Thymus (tissue), 11 donors: ENCODE measurements at regions not wholly inside any gene's neighbourhood (a gene's known extent, or its start where the extent isn't known, plus 50 kb on each side); places are given as distances from the start of the nearest gene placed in this dataset.

ENCODE experiments used
- DNase-seq, 9 donors: peaks; one replicate each; pipeline ENCODE4 v3.0.0-alpha.2; 2013; ENCODE audit warnings: low spot score in 9 of 9, low read depth in 6 of 9, missing footprints in 1 of 9
- H3K27ac ChIP-seq, 2 donors: one replicate each; pipeline ENCODE4 v1.5.1; 2013; ENCODE audit warnings: control low read depth in 1 of 2, low read depth in 1 of 2, low read length in 1 of 2, mild to moderate bottlenecking in 1 of 2, moderate library complexity in 1 of 2
- H3K27me3 ChIP-seq, 2 donors: one replicate each; pipeline ENCODE4 v1.5.1; 2013; ENCODE audit warnings: low read length in 1 of 2; ENCODE audit not compliant: control insufficient read depth in 2 of 2, insufficient read depth in 1 of 2
- H3K36me3 ChIP-seq, 2 donors: one replicate each; pipeline ENCODE4 v1.5.1; 2013; ENCODE audit warnings: low read length in 1 of 2, mild to moderate bottlenecking in 1 of 2, moderate library complexity in 1 of 2; ENCODE audit not compliant: control insufficient read depth in 2 of 2, insufficient read depth in 2 of 2
- H3K4me1 ChIP-seq, 2 donors: one replicate each; pipeline ENCODE4 v1.5.1; 2013; ENCODE audit warnings: low read length in 2 of 2; ENCODE audit not compliant: control insufficient read depth in 2 of 2, insufficient read depth in 2 of 2
- H3K4me3 ChIP-seq, 2 donors: one replicate each; pipeline ENCODE4 v1.5.1; 2013; ENCODE audit warnings: low read length in 2 of 2, control low read depth in 1 of 2, mild to moderate bottlenecking in 1 of 2
- H3K9me3 ChIP-seq, 2 donors: one replicate each; pipeline ENCODE4 v1.5.1; 2013; ENCODE audit warnings: low read length in 1 of 2, mild to moderate bottlenecking in 1 of 2; ENCODE audit not compliant: control insufficient read depth in 2 of 2, insufficient read depth in 1 of 2
- WGBS: extraction: QIAGEN DNeasy Blood & Tissue Kit; methylation state at CpG from one replicate; pipeline ENCODE4 v1.1.7; 2013; 5-methylcytosine and 5-hydroxymethylcytosine counted together
- donor health status: healthy.

GRCh38 chr16:52756812-52757517 is 210.0 kb upstream of the TOX3 start:
- Histone ChIP-seq H3K36me3 (no peaks in the 10 kb centered on the region), H3K9me3 (no peaks in the 10 kb centered on the region), H3K27ac (no peak overlapping the region), H3K4me1 (no peaks in the 10 kb centered on the region), H3K27me3 (no peaks in the 10 kb centered on the region), H3K4me3 (no peak overlapping the region)
- 92% methylated on average over 2 of the region's 2 CpGs for WGBS
- DNase-seq, result no peak

DNA sequence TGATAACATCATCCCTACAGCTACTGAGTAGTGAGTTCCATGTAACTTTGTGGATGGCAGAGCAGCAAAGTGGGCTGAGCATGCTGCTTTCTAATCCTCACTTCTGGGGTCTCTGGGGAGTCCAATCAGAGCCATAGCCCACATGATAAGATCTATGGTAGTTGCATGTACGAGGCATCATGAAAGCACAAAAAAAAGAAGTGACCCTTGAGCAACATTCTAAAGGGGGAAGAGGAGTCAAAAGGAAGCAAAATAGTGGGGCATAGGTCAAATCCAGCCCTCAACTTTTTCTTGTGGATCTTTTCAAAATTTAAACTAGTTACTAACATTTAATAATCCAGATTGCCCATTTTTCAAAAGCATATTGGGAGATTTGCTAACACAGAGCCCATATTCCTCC is 208.5 kb upstream of the TOX3 start:
- Histone ChIP-seq H3K9me3 (no peaks in the 10 kb centered on the region), H3K36me3 (no peaks in the 10 kb centered on the region), H3K27ac (no peak overlapping the region), H3K4me3 (no peak overlapping the region), H3K27me3 (no peaks in the 10 kb centered on the region), H3K4me1 (no peaks in the 10 kb centered on the region)
- 73% methylated on average over 1 of the region's 1 CpG for WGBS
- no peak for DNase-seq

DNA sequence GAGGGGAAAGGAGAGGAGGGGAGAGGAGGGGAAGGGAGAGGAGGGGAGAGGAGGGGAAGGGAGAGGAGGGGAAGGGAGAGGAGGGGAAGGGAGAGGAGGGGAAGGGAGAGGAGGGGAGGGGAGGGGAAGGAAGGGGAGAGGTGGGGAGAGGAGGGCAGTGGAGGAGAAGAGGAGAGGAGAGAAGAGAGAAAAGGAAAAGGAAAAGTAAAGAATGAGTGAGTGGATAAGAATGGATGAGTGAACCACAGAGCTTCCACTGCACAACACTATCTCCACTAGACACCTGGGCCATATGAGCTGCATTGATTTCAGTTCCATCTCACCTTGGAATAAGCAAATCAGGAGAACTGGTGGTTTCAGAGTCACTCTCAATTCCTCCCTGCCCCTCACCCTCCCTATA is 204.1 kb upstream of the TOX3 start:
- no peaks in the 10 kb centered on the region for H3K4me1 ChIP-seq
- H3K27me3 ChIP-seq, result no peaks in the 10 kb centered on the region
- no peaks in the 10 kb centered on the region for H3K9me3 ChIP-seq
- H3K27ac ChIP-seq, result no peak overlapping the region
- H3K4me3 ChIP-seq, result no peak overlapping the region
- no peak for DNase-seq
- H3K36me3 ChIP-seq, result no peaks in the 10 kb centered on the region

GRCh38 chr16:52748741-52749140 is 201.8 kb upstream of the TOX3 start:
- H3K27me3 ChIP-seq, result no peaks in the 10 kb centered on the region
- no peak overlapping the region for H3K4me3 ChIP-seq
- no peak for DNase-seq
- H3K4me1 ChIP-seq, result no peaks in the 10 kb centered on the region
- no peak overlapping the region for H3K27ac ChIP-seq
- no peaks in the 10 kb centered on the region for H3K36me3 ChIP-seq
- 95% methylated on average over 4 of the region's 4 CpGs for WGBS
- no peaks in the 10 kb centered on the region for H3K9me3 ChIP-seq

DNA sequence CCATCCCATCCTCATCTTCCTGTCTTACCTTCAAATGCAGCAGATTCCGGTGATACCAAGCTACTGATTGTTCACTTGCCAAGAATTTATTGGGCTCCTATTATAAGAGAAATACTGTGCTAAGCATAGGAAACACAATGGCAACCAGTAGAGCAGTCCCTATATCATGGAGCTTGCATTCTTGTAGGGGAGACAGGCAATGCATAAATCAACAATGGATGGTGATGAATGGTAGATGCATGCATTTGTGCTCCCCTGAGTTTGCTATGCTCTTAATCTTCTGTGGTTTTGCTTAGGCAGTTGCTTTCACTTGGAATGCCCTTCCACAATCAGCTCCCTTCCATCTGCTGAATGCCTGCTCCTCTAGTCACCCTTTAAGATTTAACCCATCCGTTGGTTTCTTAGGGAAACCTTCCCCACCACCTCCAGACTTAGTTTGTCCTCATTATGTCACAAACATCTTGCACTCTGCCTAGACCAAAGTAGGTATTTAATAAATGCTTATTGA is 200.2 kb upstream of the TOX3 start:
- Histone ChIP-seq H3K27me3 (no peaks in the 10 kb centered on the region), H3K36me3 (no peaks in the 10 kb centered on the region), H3K4me3 (no peak overlapping the region), H3K9me3 (no peaks in the 10 kb centered on the region), H3K4me1 (no peaks in the 10 kb centered on the region), H3K27ac (no peak overlapping the region)
- no peak for DNase-seq
- 88% methylated on average over 2 of the region's 2 CpGs for whole genome bisulfite sequencing

DNA sequence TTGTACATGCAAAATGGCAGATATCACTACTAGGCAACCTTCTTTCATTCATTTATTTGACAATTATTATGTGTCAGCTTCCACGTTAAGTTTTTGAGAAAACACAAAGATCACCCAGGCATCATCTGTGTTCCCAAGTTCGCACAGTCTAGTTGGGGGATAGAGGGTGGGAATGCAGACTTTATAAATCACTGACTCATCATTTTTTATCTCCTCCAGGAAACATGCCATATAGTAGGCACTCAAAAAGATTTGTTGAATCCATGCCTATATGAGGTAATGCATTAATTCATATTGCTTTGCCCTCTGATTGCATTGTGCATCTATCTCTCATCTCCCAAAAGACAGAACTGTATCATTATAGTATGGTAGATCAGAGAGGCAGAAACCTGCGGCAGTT is 196.8 kb upstream of the TOX3 start:
- Histone ChIP-seq H3K4me3 (no peak overlapping the region), H3K9me3 (no peaks in the 10 kb centered on the region), H3K27me3 (no peaks in the 10 kb centered on the region), H3K4me1 (no peaks in the 10 kb centered on the region), H3K36me3 (no peaks in the 10 kb centered on the region), H3K27ac (no peak overlapping the region)
- 96% methylated on average over 3 of the region's 3 CpGs for WGBS
- DNase-seq, result no peak

DNA sequence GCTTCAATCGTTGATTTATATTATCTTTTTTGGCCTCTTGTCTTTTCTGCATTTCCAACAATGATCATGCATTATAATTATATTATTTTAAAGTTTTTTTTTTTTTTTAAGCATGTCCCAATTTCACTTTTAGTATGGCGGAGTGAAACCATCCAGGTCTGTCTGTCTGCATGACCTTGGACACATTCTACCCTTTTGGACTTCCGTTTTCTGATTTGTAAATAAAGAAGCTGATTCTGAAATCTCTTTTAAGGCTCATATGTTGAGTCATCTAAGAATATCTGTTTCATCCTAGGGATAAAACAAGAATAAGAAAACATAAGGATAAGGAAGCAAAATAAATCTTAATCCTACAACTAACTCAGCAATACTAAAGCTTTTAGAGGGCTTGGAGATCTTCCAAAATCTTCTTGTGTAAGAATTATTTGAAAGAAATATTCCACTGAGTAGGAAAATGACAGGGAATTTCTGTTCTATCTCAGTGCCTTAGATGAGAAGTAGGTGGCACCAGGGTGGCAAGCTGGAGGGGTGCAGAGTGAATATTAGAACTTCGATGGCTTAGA is 195.7 kb upstream of the TOX3 start:
- Histone ChIP-seq H3K27me3 (no peaks in the 10 kb centered on the region), H3K36me3 (no peaks in the 10 kb centered on the region), H3K4me3 (no peak overlapping the region), H3K4me1 (no peaks in the 10 kb centered on the region), H3K9me3 (no peaks in the 10 kb centered on the region), H3K27ac (no peak overlapping the region)
- 95% methylated on average over 4 of the region's 4 CpGs for WGBS
- no peak for DNase-seq

GRCh38 chr16:52742052-52742451 is 195.1 kb upstream of the TOX3 start:
- 91% methylated on average over 8 of the region's 8 CpGs for WGBS
- no peak for DNase-seq
- Histone ChIP-seq H3K4me3 (no peak overlapping the region), H3K9me3 (no peaks in the 10 kb centered on the region), H3K36me3 (no peaks in the 10 kb centered on the region), H3K4me1 (no peaks in the 10 kb centered on the region), H3K27ac (no peak overlapping the region), H3K27me3 (no peaks in the 10 kb centered on the region)

DNA sequence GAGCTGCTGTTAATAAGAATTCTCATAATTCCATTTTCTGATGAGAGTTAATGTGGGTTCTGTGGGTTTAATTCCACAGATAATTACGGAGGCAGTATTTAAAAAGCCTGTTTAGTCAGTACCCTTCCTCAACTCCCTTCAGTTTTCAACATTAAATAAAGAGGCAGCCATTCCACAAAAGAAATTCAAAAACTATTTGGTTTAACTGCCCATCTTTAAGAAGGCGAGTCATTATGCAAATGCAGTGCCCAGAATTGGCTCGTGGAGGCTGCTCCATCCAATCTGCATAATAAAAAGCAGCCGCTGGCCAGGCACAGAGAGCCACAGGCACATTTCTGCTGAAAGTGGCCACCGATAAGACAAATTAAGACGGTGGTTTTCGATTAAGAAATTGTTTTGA is 194.4 kb upstream of the TOX3 start:
- H3K27me3 ChIP-seq, result no peaks in the 10 kb centered on the region
- 37% methylated on average over 7 of the region's 7 CpGs for WGBS

More for the DNA sequence above, 194.4 kb upstream of the TOX3 start:
- Histone ChIP-seq H3K27ac (no peak overlapping the region), H3K4me3 (no peak overlapping the region), H3K4me1 (no peaks in the 10 kb centered on the region), H3K9me3 (no peaks in the 10 kb centered on the region), H3K36me3 (no peaks in the 10 kb centered on the region)
- no peak for DNase-seq
